Fibroblast of lung (primary cell): ENCODE measurements at regions not wholly inside any gene's neighbourhood (a gene's known extent, or its start where the extent isn't known, plus 50 kb on each side); places are given as distances from the start of the nearest gene placed in this dataset.

Experiments
- DNase-seq, 2 donors: peaks; one replicate each; pipeline versions ENCODE4 v3.0.0 to v3.0.0-alpha.2; 2010; ENCODE audit warnings: low read depth in 2 of 2
- H2AFZ ChIP-seq: 2 replicates; pipeline ENCODE4 v1.5.1; 2012; ENCODE audit warnings: low read length, control low read depth, inconsistent platforms
- H3K27ac ChIP-seq: 2 replicates; pipeline ENCODE4 v1.5.1; 2011; ENCODE audit warnings: low read length, control low read depth; ENCODE audit not compliant: insufficient read depth
- H3K27me3 ChIP-seq: 2 replicates; pipeline ENCODE4 v1.5.1; 2011; ENCODE audit warnings: mild to moderate bottlenecking, low read length; ENCODE audit not compliant: control insufficient read depth, insufficient read depth
- H3K36me3 ChIP-seq: 2 replicates; pipeline ENCODE4 v1.5.1; 2011; ENCODE audit warnings: low read length; ENCODE audit not compliant: control insufficient read depth, insufficient read depth
- H3K4me1 ChIP-seq: 2 replicates; pipeline ENCODE4 v1.5.1; 2011; ENCODE audit warnings: low read length; ENCODE audit not compliant: control insufficient read depth, insufficient read depth; ENCODE audit errors: extremely low read depth
- H3K4me2 ChIP-seq: 2 replicates; pipeline ENCODE4 v1.5.1; 2011; ENCODE audit warnings: low read length, control low read depth; ENCODE audit not compliant: insufficient read depth; ENCODE audit errors: extremely low read depth
- H3K4me3 ChIP-seq, 4 experiments: fragments of 200-600 bp in 1 of 4; sonication (generic) in 1 of 4; replicated peaks in 1 of 4; 2 replicates each; pipeline ENCODE4 v1.5.1; 2011 to 2016; ENCODE audit warnings: low read length in 4 of 4, low read depth in 3 of 4, mild to moderate bottlenecking in 3 of 4, control low read depth in 2 of 4, inconsistent platforms in 1 of 4, mixed read lengths in 1 of 4; ENCODE audit not compliant: insufficient read depth in 1 of 4; ENCODE audit errors: control extremely low read depth in 1 of 4
- H3K79me2 ChIP-seq: 2 replicates; pipeline ENCODE4 v1.5.1; 2012; ENCODE audit warnings: mild to moderate bottlenecking, low read length, inconsistent platforms; ENCODE audit not compliant: control insufficient read depth, insufficient read depth
- H3K9ac ChIP-seq: 2 replicates; pipeline ENCODE4 v1.5.1; 2011; ENCODE audit warnings: mild to moderate bottlenecking, low read length, control low read depth; ENCODE audit not compliant: insufficient read depth
- H3K9me3 ChIP-seq: 2 replicates; pipeline ENCODE4 v1.5.1; 2012; ENCODE audit warnings: low read depth, low read length; ENCODE audit not compliant: control insufficient read depth, insufficient read depth
- H4K20me1 ChIP-seq: 2 replicates; pipeline ENCODE4 v1.5.1; 2011; ENCODE audit warnings: low read length; ENCODE audit not compliant: control insufficient read depth, insufficient read depth; ENCODE audit errors: extremely low read depth
- CTCF ChIP-seq, 2 donors: IDR thresholded peaks in 1 of 2; conservative IDR thresholded peaks in 1 of 2; 1 replicate in 1 of 2; 2 replicates in 1 of 2; pipeline ENCODE4 v1.5.1; 2011 to 2012; ENCODE audit warnings: low read length in 2 of 2, control low read depth in 1 of 2, inconsistent platforms in 1 of 2, low read depth in 1 of 2, mild to moderate bottlenecking in 1 of 2
- EZH2 ChIP-seq: IDR thresholded peaks from 2 replicates; pipeline ENCODE4 v1.5.1; 2012; ENCODE audit warnings: low read length, control low read depth, mild to moderate bottlenecking; ENCODE audit errors: missing control alignments

- DNase-seq, result peak; percentile 8 to 18
- no peak overlapping the region for H3K9ac ChIP-seq
- H3K4me2 ChIP-seq, result no peak overlapping the region
- H3K4me1 ChIP-seq, result no peaks in the 10 kb centered on the region
- H4K20me1 ChIP-seq, result no peaks in the 10 kb centered on the region
- no peaks in the 10 kb centered on the region for H3K79me2 ChIP-seq
- no peak overlapping the region for H3K4me3 ChIP-seq
- H3K27ac ChIP-seq, result no peak overlapping the region
- no peak overlapping the region for H2AFZ ChIP-seq
- no peaks in the 10 kb centered on the region for H3K27me3 ChIP-seq
- no peaks in the 10 kb centered on the region for H3K9me3 ChIP-seq
- H3K36me3 ChIP-seq, result no peaks in the 10 kb centered on the region
- no peak for TF ChIP-seq EZH2
- peak in 1 of 2 donors; percentile 22 for TF ChIP-seq CTCF (conservative IDR thresholded peaks at IDR 0.05 in 1 of 2, IDR thresholded peaks at IDR 0.05 in 1 of 2; ENCODE audit: low read depth in 1 of 2, low read length in 2 of 2)
Observed at GRCh38 chr3:102745881-102746280, 311.1 kb downstream of the ZPLD1 start.

GRCh38 chr3:102747611-102748010, 312.8 kb downstream of the ZPLD1 start:
- Histone ChIP-seq H3K9ac (no peak overlapping the region), H3K79me2 (no peaks in the 10 kb centered on the region), H4K20me1 (no peaks in the 10 kb centered on the region), H3K36me3 (no peaks in the 10 kb centered on the region), H2AFZ (no peak overlapping the region), H3K9me3 (no peaks in the 10 kb centered on the region), H3K4me2 (no peak overlapping the region), H3K27ac (no peak overlapping the region), H3K27me3 (no peaks in the 10 kb centered on the region), H3K4me3 (no peak overlapping the region), H3K4me1 (no peaks in the 10 kb centered on the region)
- no peak for DNase-seq
- TF ChIP-seq EZH2 (no peak), CTCF (conservative IDR thresholded peaks at IDR 0.05 in 1 of 2, IDR thresholded peaks at IDR 0.05 in 1 of 2; ENCODE audit: low read depth in 1 of 2, low read length in 2 of 2) (no peak)

GRCh38 chr3:102748646-102749045, 313.8 kb downstream of the ZPLD1 start:
- Histone ChIP-seq H3K27me3 (no peaks in the 10 kb centered on the region), H3K4me2 (no peak overlapping the region), H3K4me3 (no peak overlapping the region), H3K79me2 (no peaks in the 10 kb centered on the region), H3K36me3 (no peaks in the 10 kb centered on the region), H4K20me1 (no peaks in the 10 kb centered on the region), H2AFZ (no peak overlapping the region), H3K27ac (no peak overlapping the region), H3K9me3 (no peaks in the 10 kb centered on the region), H3K9ac (no peak overlapping the region), H3K4me1 (no peaks in the 10 kb centered on the region)
- TF ChIP-seq CTCF (conservative IDR thresholded peaks at IDR 0.05 in 1 of 2, IDR thresholded peaks at IDR 0.05 in 1 of 2; ENCODE audit: low read depth in 1 of 2, low read length in 2 of 2), result no peak
- TF ChIP-seq EZH2, result no peak
- no peak for DNase-seq
